OCI-LY1 (cell line): ENCODE measurements at regions not wholly inside any gene's neighbourhood (a gene's known extent, or its start where the extent isn't known, plus 50 kb on each side); places are given as distances from the start of the nearest gene placed in this dataset.

Experiments used
- EZH2 ChIP-seq: fragments of 200-600 bp; sonication (generic), shearing (Covaris generic); IDR thresholded peaks from 2 replicates; pipeline ENCODE4 v1.8.0; 2017; ENCODE audit warnings: borderline replicate concordance, mixed run types, mild to moderate bottlenecking, antibody characterized with exemption, low read length, moderate library complexity, mixed read lengths
- TF ChIP-seq, protein P1 (sequence below): fragments of 200-600 bp; sonication (generic), shearing (Covaris generic); IDR thresholded peaks from 2 replicates; pipeline ENCODE4 v1.5.1; 2017; ENCODE audit warnings: mild to moderate bottlenecking, antibody characterized with exemption, low read length, moderate library complexity, mixed read lengths

DNA sequence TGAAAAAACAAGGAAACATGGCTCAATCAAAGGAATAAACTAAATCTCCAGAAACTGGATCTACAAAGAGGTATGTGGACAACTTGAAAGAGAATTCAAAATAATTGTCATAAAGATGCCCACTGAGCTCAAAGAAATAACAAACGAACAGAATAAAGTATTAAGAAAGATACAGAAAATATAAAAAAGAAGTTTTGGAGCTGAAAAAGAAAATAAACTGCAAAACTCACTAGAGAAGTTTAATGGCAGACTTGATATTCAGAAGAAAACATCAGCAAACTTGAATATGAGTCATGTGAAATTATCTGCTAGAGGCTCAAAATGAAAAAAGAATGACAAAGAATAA, 208.1 kb upstream of the SAMSN1 start:
- TF ChIP-seq, protein P1, sequence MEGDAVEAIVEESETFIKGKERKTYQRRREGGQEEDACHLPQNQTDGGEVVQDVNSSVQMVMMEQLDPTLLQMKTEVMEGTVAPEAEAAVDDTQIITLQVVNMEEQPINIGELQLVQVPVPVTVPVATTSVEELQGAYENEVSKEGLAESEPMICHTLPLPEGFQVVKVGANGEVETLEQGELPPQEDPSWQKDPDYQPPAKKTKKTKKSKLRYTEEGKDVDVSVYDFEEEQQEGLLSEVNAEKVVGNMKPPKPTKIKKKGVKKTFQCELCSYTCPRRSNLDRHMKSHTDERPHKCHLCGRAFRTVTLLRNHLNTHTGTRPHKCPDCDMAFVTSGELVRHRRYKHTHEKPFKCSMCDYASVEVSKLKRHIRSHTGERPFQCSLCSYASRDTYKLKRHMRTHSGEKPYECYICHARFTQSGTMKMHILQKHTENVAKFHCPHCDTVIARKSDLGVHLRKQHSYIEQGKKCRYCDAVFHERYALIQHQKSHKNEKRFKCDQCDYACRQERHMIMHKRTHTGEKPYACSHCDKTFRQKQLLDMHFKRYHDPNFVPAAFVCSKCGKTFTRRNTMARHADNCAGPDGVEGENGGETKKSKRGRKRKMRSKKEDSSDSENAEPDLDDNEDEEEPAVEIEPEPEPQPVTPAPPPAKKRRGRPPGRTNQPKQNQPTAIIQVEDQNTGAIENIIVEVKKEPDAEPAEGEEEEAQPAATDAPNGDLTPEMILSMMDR = no peak
- TF ChIP-seq EZH2 = no peak
